GM12878 (cell line): ENCODE measurements at regions not wholly inside any gene's neighbourhood (a gene's known extent, or its start where the extent isn't known, plus 50 kb on each side); places are given as distances from the start of the nearest gene placed in this dataset.

Experiments
- ATAC-seq: fragments of 200-7000 bp; cut with Tn5 transposase; 3 replicates; pipeline ENCODE4 v1.9.1; 2020; ENCODE audit warnings: mild to moderate bottlenecking, moderate library complexity
- BruUV-seq: library from RNA; stranded (reverse); fragments of 400-500 nt; replicated peaks from 2 replicates; lab custom pipeline; 2021; lab: Mats Ljungman, UMichigan
- CTCF ChIA-PET: fragments of 300-600 bp; sonication (Branson Sonifier 250); formaldehyde crosslinking; extraction: SDS; loops from one replicate; lab custom pipeline; 2021; ENCODE audit warnings: inconsistent platforms; lab: Yijun Ruan, JAX
- POLR2A ChIA-PET: fragments of 350-600 bp; formaldehyde crosslinking; extraction: SDS; loops from one replicate; lab custom pipeline; 2021; ENCODE audit warnings: inconsistent platforms; lab: Charles Lee
- RAD21 ChIA-PET: fragments of 300-600 bp; sonication (Branson Sonifier 250); formaldehyde crosslinking; loops from one replicate; lab custom pipeline; 2023; ENCODE audit warnings: antibody characterized with exemption; ENCODE audit not compliant: unreplicated experiment; lab: Charles Lee
- SMC1A ChIA-PET: fragments of 300-600 bp; sonication (Branson Sonifier 250); formaldehyde crosslinking; loops from one replicate; lab custom pipeline; 2023; ENCODE audit not compliant: unreplicated experiment, uncharacterized antibody; lab: Charles Lee
- DNase-seq: peaks from one replicate; pipeline ENCODE4 v3.0.0-alpha.2; 2011; ENCODE audit warnings: low read depth, low spot score
- FAIRE-seq: peaks from 3 replicates; lab custom pipeline; 2011; peaks lifted over from hg19 to GRCh38; lab: Jason Lieb, UNC
- H2AFZ ChIP-seq: 2 replicates; pipeline ENCODE4 v1.6.0; 2011; ENCODE audit warnings: low read depth, low read length, control low read depth; ENCODE audit not compliant: control insufficient read depth
- H3K27ac ChIP-seq: 2 replicates; pipeline ENCODE4 v1.5.1; 2011; ENCODE audit warnings: control low read depth; ENCODE audit not compliant: control insufficient read depth, insufficient read depth
- H3K27me3 ChIP-seq, 2 experiments: replicated peaks in 1 of 2; 2 replicates each; pipeline versions ENCODE4 v1.6.0 to v1.6.1; 2011; ENCODE audit warnings: low read length in 1 of 2; ENCODE audit not compliant: control insufficient read depth in 2 of 2, insufficient read depth in 2 of 2
- H3K36me3 ChIP-seq, 2 experiments: 2 replicates each; pipeline ENCODE4 v1.5.1; 2011; ENCODE audit warnings: low read length in 1 of 2; ENCODE audit not compliant: control insufficient read depth in 2 of 2, insufficient read depth in 2 of 2
- H3K4me1 ChIP-seq: 2 replicates; pipeline ENCODE4 v1.6.1; 2011; ENCODE audit warnings: mild to moderate bottlenecking, low read length, moderate library complexity, mixed read lengths; ENCODE audit not compliant: control insufficient read depth, insufficient read depth
- H3K4me2 ChIP-seq: 2 replicates; pipeline ENCODE4 v1.6.0; 2011; ENCODE audit warnings: control low read depth; ENCODE audit not compliant: control insufficient read depth, insufficient read depth
- H3K4me3 ChIP-seq: fragments of 200-600 bp; sonication (generic); 2 replicates; pipeline ENCODE4 v1.5.1; 2016
- H3K79me2 ChIP-seq: 2 replicates; pipeline ENCODE4 v1.6.0; 2011; ENCODE audit warnings: low read length; ENCODE audit not compliant: control insufficient read depth, insufficient read depth
- H3K9ac ChIP-seq: 2 replicates; pipeline ENCODE4 v1.8.0; 2011; ENCODE audit warnings: low read length, control low read depth, mixed read lengths; ENCODE audit not compliant: control insufficient read depth, insufficient read depth
- H3K9me3 ChIP-seq: replicated peaks from 3 replicates; pipeline ENCODE4 v1.5.1; 2011; ENCODE audit warnings: mild to moderate bottlenecking, low read length; ENCODE audit not compliant: control insufficient read depth, insufficient read depth
- H4K20me1 ChIP-seq: 2 replicates; pipeline ENCODE4 v1.6.0; 2011; ENCODE audit not compliant: control insufficient read depth, insufficient read depth
- BHLHE40 ChIP-seq, 2 experiments: fragments of 450-650 bp in 1 of 2; IDR thresholded peaks; 2 replicates each; pipeline ENCODE4 v1.6.1; 2011 to 2017; ENCODE audit warnings: low read depth in 2 of 2, borderline replicate concordance in 1 of 2, improper control_type of control experiment in 1 of 2, low read length in 1 of 2, mild to moderate bottlenecking in 1 of 2
- CHD2 ChIP-seq: IDR thresholded peaks from 2 replicates; pipeline ENCODE4 v1.6.1; 2011; ENCODE audit warnings: low read depth, low read length, improper control_type of control experiment, borderline replicate concordance
- GATAD2B ChIP-seq: fragments of 450-650 bp; conservative IDR thresholded peaks from 2 replicates; pipeline ENCODE4 v1.6.1; 2017; ENCODE audit warnings: low read depth, mild to moderate bottlenecking, moderate library complexity
- MYB ChIP-seq: fragments of 150-350 bp; IDR thresholded peaks from 2 replicates; pipeline ENCODE4 v1.6.1; 2014; ENCODE audit warnings: mild to moderate bottlenecking, low read depth, low read length, borderline replicate concordance
- RUNX3 ChIP-seq: IDR thresholded peaks from 2 replicates; pipeline ENCODE4 v1.6.1; 2012; ENCODE audit warnings: low read length, inconsistent platforms
- WGBS: methylation state at CpG from one replicate; pipeline ENCODE4 v1.1.6; 2016; ENCODE audit warnings: low lambda C conversion rate; ENCODE audit not compliant: insufficient replicate concordance, insufficient coverage; ENCODE audit errors: missing lambda C conversion rate; 5-methylcytosine and 5-hydroxymethylcytosine counted together
- in situ Hi-C: fragments of 300-500 bp; cut with MboI; formaldehyde crosslinking; loops from 9 replicates; pipeline ENCODE4 v1.14.3; 2018; ENCODE audit warnings: mixed read lengths
- intact Hi-C: fragments of 100-400 bp; cut with micrococcal nuclease; formaldehyde crosslinking; loops from one replicate; pipeline ENCODE4 v1.14.2; 2022; ENCODE audit not compliant: unreplicated experiment
- TF ChIP-seq, protein P1 (sequence below): IDR thresholded peaks from 2 replicates; pipeline ENCODE4 v1.6.1; 2012; ENCODE audit warnings: improper control_type of control experiment, low read depth, low read length; ENCODE audit not compliant: insufficient replicate concordance
- TF ChIP-seq, protein P2 (sequence below): fragments of 450-650 bp; formaldehyde crosslinking; IDR thresholded peaks from 2 replicates; pipeline ENCODE4 v1.4.0; 2020; ENCODE audit warnings: mild to moderate bottlenecking, moderate library complexity

DNA sequence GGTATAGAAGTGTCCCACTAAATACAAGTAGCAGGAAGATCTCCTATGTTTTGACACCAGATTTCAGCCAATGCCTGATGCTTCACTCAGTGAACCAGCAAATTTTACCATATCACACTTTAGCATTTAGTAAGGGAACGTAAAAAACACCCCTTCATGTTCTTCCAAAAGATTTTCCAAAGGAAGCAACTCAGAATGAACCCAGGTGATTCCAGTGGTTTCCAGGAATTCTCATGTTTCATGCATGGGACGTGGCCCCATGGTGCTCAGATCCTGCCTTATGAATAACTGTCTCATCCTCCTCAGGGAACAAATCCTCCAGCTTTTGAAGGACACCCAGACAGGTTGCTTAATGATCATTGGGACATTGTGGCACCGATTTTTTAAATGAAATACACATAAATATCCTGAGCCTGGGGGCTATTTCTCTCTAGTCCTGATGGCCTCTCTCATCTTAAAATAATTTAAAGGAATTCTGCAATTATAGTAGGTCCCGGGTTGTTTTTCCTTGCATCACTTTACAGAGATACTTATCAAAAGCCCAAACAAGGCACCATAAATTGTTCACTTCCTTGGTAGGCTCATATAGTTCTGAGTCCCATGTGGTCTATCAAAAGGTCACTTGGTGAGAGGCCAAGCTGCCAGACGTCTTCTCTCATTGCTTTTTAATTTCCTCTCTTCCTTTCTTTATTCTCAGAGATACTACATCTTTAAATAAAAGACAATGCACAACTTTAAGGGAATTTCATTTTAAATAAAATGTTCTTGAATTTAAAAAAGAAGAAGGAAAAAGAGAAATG, 261.0 kb downstream of the ZNF516 start:
- intact Hi-C loops (no loop called here), in situ Hi-C loops (no loop called here)
- Histone ChIP-seq H3K9ac (no peak overlapping the region), H3K27ac (no peak overlapping the region), H3K4me3 (no peak overlapping the region), H3K27me3 (no peaks in the 10 kb centered on the region), H4K20me1 (no peaks in the 10 kb centered on the region), H2AFZ (no peak overlapping the region), H3K79me2 (no peaks in the 10 kb centered on the region), H3K4me1 (no peaks in the 10 kb centered on the region), H3K36me3 (no peaks in the 10 kb centered on the region), H3K9me3 (no peaks in the 10 kb centered on the region), H3K4me2 (no peak overlapping the region)
- BruUV-seq, result no TSS peak
- WGBS, result 10% methylated on average over 5 of the region's 5 CpGs
- ChIA-PET CTCF (no interaction called here), SMC1A (no interaction called here), POLR2A (no interaction called here), RAD21 (no interaction called here)
- ATAC-seq, result no peak
- FAIRE-seq, result no peak
- no peak for TF ChIP-seq CHD2
- no peak for TF ChIP-seq MYB
- DNase-seq, result no peak

DNA sequence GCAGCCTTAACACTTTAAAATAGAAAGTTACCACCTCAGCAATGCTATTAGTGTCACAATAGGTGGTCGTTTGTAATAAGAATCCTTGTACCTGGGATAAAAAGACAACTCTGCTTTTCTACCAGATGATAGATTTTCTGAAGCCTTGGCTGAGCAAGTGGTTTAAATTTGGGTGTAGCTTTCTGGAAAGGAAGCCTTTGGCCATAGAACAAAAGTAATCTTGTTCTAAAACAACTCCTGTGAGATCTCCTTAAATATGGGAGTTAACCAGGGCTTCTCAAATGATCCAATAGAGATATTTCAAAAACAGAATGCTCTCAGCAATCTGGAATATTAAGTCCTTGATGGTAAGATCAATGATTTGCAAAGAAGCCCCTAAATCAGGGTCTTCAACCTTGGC, 261.6 kb downstream of the ZNF516 start:
- Histone ChIP-seq H2AFZ (no peak overlapping the region), H3K36me3 (no peaks in the 10 kb centered on the region), H3K79me2 (no peaks in the 10 kb centered on the region), H4K20me1 (no peaks in the 10 kb centered on the region), H3K27ac (no peak overlapping the region), H3K4me2 (no peak overlapping the region), H3K9me3 (no peaks in the 10 kb centered on the region), H3K4me3 (no peak overlapping the region), H3K9ac (no peak overlapping the region), H3K27me3 (no peaks in the 10 kb centered on the region), H3K4me1 (no peaks in the 10 kb centered on the region)
- intact Hi-C loops (no loop called here), in situ Hi-C loops (no loop called here)
- no TSS peak for BruUV-seq
- CTCF ChIA-PET, result no interaction called here
- no peak for DNase-seq
- ATAC-seq, result no peak
- RAD21 ChIA-PET, result no interaction called here
- WGBS, result 0% methylated on average over 1 of the region's 1 CpG
- POLR2A ChIA-PET, result no interaction called here
- SMC1A ChIA-PET, result no interaction called here
- no peak for FAIRE-seq
- TF ChIP-seq, protein P1, sequence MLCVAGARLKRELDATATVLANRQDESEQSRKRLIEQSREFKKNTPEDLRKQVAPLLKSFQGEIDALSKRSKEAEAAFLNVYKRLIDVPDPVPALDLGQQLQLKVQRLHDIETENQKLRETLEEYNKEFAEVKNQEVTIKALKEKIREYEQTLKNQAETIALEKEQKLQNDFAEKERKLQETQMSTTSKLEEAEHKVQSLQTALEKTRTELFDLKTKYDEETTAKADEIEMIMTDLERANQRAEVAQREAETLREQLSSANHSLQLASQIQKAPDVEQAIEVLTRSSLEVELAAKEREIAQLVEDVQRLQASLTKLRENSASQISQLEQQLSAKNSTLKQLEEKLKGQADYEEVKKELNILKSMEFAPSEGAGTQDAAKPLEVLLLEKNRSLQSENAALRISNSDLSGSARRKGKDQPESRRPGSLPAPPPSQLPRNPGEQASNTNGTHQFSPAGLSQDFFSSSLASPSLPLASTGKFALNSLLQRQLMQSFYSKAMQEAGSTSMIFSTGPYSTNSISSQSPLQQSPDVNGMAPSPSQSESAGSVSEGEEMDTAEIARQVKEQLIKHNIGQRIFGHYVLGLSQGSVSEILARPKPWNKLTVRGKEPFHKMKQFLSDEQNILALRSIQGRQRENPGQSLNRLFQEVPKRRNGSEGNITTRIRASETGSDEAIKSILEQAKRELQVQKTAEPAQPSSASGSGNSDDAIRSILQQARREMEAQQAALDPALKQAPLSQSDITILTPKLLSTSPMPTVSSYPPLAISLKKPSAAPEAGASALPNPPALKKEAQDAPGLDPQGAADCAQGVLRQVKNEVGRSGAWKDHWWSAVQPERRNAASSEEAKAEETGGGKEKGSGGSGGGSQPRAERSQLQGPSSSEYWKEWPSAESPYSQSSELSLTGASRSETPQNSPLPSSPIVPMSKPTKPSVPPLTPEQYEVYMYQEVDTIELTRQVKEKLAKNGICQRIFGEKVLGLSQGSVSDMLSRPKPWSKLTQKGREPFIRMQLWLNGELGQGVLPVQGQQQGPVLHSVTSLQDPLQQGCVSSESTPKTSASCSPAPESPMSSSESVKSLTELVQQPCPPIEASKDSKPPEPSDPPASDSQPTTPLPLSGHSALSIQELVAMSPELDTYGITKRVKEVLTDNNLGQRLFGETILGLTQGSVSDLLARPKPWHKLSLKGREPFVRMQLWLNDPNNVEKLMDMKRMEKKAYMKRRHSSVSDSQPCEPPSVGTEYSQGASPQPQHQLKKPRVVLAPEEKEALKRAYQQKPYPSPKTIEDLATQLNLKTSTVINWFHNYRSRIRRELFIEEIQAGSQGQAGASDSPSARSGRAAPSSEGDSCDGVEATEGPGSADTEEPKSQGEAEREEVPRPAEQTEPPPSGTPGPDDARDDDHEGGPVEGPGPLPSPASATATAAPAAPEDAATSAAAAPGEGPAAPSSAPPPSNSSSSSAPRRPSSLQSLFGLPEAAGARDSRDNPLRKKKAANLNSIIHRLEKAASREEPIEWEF, result no peak
- TF ChIP-seq RUNX3 (no peak), GATAD2B (no peak), BHLHE40 (IDR thresholded peaks at IDR 0.05; ENCODE audit: borderline replicate concordance in 1 of 2, low read depth in 2 of 2, low read length in 1 of 2) (no peak)
- TF ChIP-seq, protein P2, sequence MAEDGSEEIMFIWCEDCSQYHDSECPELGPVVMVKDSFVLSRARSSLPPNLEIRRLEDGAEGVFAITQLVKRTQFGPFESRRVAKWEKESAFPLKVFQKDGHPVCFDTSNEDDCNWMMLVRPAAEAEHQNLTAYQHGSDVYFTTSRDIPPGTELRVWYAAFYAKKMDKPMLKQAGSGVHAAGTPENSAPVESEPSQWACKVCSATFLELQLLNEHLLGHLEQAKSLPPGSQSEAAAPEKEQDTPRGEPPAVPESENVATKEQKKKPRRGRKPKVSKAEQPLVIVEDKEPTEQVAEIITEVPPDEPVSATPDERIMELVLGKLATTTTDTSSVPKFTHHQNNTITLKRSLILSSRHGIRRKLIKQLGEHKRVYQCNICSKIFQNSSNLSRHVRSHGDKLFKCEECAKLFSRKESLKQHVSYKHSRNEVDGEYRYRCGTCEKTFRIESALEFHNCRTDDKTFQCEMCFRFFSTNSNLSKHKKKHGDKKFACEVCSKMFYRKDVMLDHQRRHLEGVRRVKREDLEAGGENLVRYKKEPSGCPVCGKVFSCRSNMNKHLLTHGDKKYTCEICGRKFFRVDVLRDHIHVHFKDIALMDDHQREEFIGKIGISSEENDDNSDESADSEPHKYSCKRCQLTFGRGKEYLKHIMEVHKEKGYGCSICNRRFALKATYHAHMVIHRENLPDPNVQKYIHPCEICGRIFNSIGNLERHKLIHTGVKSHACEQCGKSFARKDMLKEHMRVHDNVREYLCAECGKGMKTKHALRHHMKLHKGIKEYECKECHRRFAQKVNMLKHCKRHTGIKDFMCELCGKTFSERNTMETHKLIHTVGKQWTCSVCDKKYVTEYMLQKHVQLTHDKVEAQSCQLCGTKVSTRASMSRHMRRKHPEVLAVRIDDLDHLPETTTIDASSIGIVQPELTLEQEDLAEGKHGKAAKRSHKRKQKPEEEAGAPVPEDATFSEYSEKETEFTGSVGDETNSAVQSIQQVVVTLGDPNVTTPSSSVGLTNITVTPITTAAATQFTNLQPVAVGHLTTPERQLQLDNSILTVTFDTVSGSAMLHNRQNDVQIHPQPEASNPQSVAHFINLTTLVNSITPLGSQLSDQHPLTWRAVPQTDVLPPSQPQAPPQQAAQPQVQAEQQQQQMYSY (CRISPR knock-in tag), result no peak
